ENCODE measurements at regions not wholly inside any gene's neighbourhood (a gene's known extent, or its start where the extent isn't known, plus 50 kb on each side); places are given as distances from the start of the nearest gene placed in this dataset.

DNA sequence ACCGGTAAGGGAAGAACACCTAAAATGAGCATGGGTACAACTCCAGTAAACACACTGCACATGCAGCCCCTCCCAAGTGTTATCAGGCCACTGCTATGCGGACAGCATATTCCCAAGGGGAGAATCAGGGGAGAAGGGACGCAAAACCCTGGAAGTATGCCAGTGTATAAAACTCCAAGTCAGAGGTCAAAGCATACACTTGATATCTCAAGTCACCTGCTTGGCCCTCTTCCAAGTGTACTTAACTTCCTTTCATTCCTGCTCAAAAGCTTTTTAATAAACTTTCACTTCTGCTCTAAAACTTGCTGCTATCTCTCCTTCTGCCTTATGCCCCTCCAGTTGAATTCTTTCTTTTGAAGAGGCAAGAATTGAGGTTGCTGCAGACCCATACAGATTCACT is 408.1 kb downstream of the HTR1A start:
- no peak overlapping the region for H3K4me3 ChIP-seq (ENCODE audit: low read depth, low read length)
- TF ChIP-seq, protein P1, sequence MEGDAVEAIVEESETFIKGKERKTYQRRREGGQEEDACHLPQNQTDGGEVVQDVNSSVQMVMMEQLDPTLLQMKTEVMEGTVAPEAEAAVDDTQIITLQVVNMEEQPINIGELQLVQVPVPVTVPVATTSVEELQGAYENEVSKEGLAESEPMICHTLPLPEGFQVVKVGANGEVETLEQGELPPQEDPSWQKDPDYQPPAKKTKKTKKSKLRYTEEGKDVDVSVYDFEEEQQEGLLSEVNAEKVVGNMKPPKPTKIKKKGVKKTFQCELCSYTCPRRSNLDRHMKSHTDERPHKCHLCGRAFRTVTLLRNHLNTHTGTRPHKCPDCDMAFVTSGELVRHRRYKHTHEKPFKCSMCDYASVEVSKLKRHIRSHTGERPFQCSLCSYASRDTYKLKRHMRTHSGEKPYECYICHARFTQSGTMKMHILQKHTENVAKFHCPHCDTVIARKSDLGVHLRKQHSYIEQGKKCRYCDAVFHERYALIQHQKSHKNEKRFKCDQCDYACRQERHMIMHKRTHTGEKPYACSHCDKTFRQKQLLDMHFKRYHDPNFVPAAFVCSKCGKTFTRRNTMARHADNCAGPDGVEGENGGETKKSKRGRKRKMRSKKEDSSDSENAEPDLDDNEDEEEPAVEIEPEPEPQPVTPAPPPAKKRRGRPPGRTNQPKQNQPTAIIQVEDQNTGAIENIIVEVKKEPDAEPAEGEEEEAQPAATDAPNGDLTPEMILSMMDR (IDR thresholded peaks at IDR 0.05; ENCODE audit: low read depth, low read length), result no peak

DNA sequence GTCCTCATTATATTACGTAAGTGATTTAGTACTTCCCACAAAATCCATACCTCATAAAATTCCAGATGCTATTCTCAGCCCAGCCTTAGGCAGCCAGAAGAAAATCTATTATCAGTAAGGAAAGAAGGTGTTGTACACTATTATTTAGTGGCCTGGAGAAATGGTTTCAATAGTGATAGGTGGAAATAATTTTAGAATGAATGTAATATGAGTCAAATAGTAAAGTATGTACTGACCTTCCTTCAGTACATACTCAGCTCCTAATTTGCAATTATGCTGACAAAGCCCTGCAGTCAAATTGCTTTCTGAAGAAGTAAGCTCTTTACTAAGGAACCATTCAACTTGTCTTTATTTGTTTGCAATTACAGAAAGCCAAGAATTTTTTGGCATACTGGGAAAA is 409.2 kb downstream of the HTR1A start:
- TF ChIP-seq, protein P1 (IDR thresholded peaks at IDR 0.05; ENCODE audit: low read depth, low read length), result no peak
- H3K4me3 ChIP-seq (ENCODE audit: low read depth, low read length), result no peak overlapping the region

DNA sequence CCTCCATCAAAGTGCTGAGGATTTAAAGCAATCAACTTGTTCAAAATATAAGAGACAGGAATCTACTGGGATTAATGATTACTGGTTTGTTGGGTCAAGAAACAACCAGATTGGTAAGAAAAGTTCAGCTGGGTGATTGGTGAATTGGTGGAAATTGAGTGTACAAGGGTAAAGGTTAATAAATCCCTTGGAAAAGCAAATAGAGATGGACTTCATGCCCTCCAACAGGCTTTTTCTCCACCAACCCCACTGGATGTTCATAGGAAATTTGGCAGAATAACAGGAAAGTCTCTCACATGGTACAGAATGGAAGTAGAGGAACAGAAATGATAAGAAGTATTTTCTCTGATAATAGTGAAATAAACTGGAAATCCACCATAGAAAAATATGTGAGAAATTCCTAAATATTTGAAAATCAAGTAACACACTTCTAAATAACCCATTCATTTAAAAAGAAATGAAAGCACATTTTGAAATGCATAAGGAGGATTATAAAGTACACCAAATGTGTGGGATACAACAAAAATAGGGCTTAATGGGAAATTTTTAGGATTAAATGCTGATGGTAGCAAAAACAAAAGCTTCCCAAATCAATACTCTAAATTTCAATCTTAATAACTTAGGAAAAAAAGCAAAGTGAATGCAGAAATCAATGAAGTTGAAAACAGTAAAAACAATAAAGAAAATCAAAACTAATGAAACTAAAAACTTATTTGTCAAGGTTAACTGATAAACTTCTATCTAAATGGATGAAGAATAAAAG is 426.2 kb downstream of the HTR1A start:
- TF ChIP-seq, protein P1 (IDR thresholded peaks at IDR 0.05; ENCODE audit: low read depth, low read length), result no peak
- no peak overlapping the region for H3K4me3 ChIP-seq (ENCODE audit: low read depth, low read length)

DNA sequence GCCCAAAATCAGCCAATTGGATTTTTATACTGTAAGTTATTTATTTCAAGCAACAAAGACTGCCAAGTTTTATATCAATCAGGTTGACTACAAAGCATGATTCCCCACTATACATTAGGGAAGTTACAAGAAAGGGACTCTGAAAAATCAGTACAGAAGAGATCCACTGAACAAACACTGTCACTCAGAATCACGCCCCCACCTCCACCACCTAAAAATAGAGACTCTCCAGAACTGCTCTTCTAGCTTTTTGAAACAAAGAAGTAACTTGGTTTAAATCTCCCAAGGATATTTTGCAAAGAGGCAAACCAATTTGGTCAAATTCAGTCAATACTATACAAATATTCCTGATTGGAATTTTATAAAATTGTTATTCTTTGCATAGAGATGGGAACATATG is 438.0 kb downstream of the HTR1A start:
- no peak overlapping the region for H3K4me3 ChIP-seq (ENCODE audit: low read depth, low read length)
- TF ChIP-seq, protein P1 (IDR thresholded peaks at IDR 0.05; ENCODE audit: low read depth, low read length), result no peak

DNA sequence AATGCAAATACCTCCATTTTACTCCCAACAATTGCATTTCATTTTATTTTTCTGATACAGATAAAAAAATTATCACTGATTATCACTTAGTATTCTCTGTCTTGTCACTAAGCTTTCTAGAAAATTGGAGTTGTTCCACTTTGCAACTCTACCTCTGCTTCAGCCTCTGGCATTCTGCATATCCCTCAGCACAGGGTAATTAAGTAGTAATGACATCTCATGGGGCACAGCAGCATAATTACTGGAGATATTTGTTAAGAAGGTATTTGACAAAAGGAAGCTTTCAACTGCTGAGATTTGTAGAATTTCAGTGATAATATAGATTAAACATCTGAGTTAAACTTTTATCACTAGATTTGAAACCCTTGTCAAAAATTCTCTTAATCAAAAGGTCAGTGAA is 446.2 kb downstream of the HTR1A start:
- TF ChIP-seq, protein P1 (IDR thresholded peaks at IDR 0.05; ENCODE audit: low read depth, low read length), result no peak
- no peak overlapping the region for H3K4me3 ChIP-seq (ENCODE audit: low read depth, low read length)

DNA sequence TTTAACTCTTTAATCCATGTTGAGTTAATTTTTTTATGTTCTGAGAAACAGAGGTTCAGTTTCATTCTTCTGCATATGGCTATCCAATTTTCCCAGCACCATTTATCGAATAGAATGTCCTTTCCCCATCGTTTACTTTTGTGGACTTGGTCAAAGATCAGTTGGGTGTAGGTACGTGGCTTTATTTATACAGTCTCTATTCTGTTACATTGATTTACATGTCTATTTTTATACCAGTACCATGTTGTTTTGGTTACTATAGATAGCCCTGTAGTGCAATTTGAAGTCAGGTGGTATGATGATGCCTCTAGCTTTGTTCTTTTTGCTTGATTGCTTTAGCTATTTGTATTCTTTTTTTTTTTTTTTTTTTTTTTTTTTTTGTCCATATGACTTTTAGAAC is 462.0 kb downstream of the HTR1A start:
- TF ChIP-seq, protein P1 (IDR thresholded peaks at IDR 0.05; ENCODE audit: low read depth, low read length), result no peak
- no peak overlapping the region for H3K4me3 ChIP-seq (ENCODE audit: low read depth, low read length)

DNA sequence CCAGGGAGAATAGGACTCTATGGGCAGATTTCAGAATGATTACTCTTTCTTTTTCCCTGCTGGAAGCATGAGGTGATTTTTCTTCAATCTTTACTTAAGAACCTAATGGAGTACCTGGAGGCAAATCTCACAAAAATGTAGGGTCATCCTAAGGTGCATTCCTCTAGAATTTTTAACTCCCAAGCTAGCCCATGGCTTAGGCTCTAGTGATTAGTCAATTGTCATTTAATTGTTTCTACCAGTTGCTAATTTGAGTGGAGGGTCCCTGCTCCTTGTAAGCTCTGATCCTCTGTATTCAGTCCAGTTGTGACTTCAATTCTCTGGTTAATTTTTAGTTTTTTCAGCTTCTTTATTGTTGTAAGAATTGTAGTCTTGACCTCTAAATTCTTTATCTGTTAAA is 467.0 kb downstream of the HTR1A start:
- TF ChIP-seq, protein P1 (IDR thresholded peaks at IDR 0.05; ENCODE audit: low read depth, low read length), result no peak
- no peak overlapping the region for H3K4me3 ChIP-seq (ENCODE audit: low read depth, low read length)
